WTC11 (cell line): ENCODE measurements at regions not wholly inside any gene's neighbourhood (a gene's known extent, or its start where the extent isn't known, plus 50 kb on each side); places are given as distances from the start of the nearest gene placed in this dataset.

Experiments used
- CTCF ChIP-seq: fragments of 200-600 bp; IDR thresholded peaks from 2 replicates; pipeline ENCODE4 v1.8.0; 2022; ENCODE audit warnings: antibody characterized with exemption
- ETV6 ChIP-seq: sonication (generic); formaldehyde crosslinking; IDR thresholded peaks from 2 replicates; pipeline ENCODE4 v1.8.1; 2022; ENCODE audit warnings: mild to moderate bottlenecking, missing genetic modification reagents
- MAX ChIP-seq: sonication (generic); formaldehyde crosslinking; IDR thresholded peaks from 2 replicates; pipeline ENCODE4 v1.8.0; 2022; ENCODE audit warnings: mild to moderate bottlenecking, missing genetic modification reagents
- NFE2L1 ChIP-seq: sonication (generic); formaldehyde crosslinking; IDR thresholded peaks from 2 replicates; pipeline ENCODE4 v1.8.1; 2023; ENCODE audit warnings: missing genetic modification reagents

GRCh38 chr13:31639443-31640163 is 99.7 kb upstream of the RXFP2 start:
- no peak for TF ChIP-seq CTCF
- no peak for TF ChIP-seq MAX (CRISPR knock-in tag)
- no peak for TF ChIP-seq NFE2L1 (CRISPR knock-in tag)
- TF ChIP-seq ETV6 (CRISPR knock-in tag): no peak
